MM.1S (cell line): ENCODE measurements at regions not wholly inside any gene's neighbourhood (a gene's known extent, or its start where the extent isn't known, plus 50 kb on each side); places are given as distances from the start of the nearest gene placed in this dataset.

Experiments
- EZH2 ChIP-seq: fragments of 300-600 bp; sonication (generic); optimal IDR thresholded peaks from 2 replicates; pipeline ENCODE3; 2017; ENCODE audit warnings: low read depth, mild to moderate bottlenecking, antibody characterized with exemption, low read length, mixed read lengths
- EZH2phosphoT487 ChIP-seq: fragments of 300-600 bp; sonication (generic); IDR thresholded peaks from 2 replicates; pipeline ENCODE4 v1.6.1; 2018; ENCODE audit warnings: antibody characterized with exemption, low read length
- TF ChIP-seq, protein P1 (sequence below): fragments of 300-600 bp; sonication (generic); IDR thresholded peaks from 2 replicates; pipeline ENCODE4 v1.5.1; 2016; ENCODE audit warnings: antibody characterized with exemption, low read length, mixed read lengths

DNA sequence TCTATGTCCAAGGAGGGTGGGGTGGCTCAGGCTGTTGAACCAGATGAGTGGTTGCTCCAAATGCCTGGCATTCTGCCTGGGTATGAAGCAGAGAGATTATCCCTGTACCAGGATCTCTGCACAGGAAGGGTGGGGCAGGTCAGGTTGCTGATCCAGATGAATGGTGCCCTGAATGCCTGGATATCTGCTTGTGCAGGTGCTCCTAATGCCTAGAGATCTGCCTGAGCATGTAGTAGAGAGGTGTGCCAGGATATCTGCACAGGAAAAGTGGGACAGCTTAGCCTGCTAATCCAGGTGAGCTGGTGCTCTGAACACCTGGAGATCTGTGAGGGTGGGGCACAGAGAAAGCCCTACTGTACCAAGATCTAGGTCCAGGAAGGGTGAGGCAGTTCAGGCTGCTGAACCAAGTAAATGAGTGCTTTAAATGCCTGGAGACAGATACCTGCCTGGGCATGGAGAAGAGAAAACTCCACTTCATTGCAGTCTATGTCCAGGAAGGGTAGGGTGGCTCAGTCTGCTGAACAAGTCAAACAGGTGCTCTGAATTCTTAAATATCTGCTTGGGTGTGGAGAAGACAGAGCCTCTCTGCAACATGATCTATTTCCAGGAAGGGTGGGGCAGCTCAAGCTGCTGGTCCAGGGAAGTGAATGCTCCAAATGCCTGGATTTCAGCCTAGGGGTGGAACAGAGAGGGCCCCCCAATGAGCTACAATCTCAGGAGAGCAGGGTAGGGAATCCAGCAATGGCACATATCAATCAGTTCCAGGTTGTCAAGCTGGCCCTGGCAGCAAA lies 189.4 kb upstream of the DMRTA1 start:
- TF ChIP-seq, protein P1, sequence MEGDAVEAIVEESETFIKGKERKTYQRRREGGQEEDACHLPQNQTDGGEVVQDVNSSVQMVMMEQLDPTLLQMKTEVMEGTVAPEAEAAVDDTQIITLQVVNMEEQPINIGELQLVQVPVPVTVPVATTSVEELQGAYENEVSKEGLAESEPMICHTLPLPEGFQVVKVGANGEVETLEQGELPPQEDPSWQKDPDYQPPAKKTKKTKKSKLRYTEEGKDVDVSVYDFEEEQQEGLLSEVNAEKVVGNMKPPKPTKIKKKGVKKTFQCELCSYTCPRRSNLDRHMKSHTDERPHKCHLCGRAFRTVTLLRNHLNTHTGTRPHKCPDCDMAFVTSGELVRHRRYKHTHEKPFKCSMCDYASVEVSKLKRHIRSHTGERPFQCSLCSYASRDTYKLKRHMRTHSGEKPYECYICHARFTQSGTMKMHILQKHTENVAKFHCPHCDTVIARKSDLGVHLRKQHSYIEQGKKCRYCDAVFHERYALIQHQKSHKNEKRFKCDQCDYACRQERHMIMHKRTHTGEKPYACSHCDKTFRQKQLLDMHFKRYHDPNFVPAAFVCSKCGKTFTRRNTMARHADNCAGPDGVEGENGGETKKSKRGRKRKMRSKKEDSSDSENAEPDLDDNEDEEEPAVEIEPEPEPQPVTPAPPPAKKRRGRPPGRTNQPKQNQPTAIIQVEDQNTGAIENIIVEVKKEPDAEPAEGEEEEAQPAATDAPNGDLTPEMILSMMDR, result no peak
- TF ChIP-seq EZH2 (no peak), EZH2phosphoT487 (no peak)
